Stomach (tissue), 8 donors: ENCODE measurements at regions not wholly inside any gene's neighbourhood (a gene's known extent, or its start where the extent isn't known, plus 50 kb on each side); places are given as distances from the start of the nearest gene placed in this dataset.
"Not testable (repeated sequence)": the region's sequence is repeated elsewhere in the genome, so short reads cannot be mapped to it uniquely, and the experiment has no call there.

Experiments
- DNase-seq, 2 donors: peaks; one replicate each; pipeline versions ENCODE4 v3.0.0 to v3.0.0-alpha.2; 2013 to 2019
- H3K27ac ChIP-seq, 5 donors: fragments of 200-600 bp in 4 of 5; sonication (generic) in 4 of 5; one replicate each; pipeline ENCODE4 v1.5.1; 2013 to 2019; ENCODE audit warnings: mild to moderate bottlenecking in 1 of 5, moderate library complexity in 1 of 5
- H3K27me3 ChIP-seq, 3 donors: fragments of 200-600 bp; sonication (generic); one replicate each; pipeline ENCODE4 v1.5.1; 2017 to 2019; ENCODE audit warnings: mixed run types in 1 of 3
- H3K36me3 ChIP-seq, 4 donors: fragments of 200-600 bp; sonication (generic); 1 replicate in 3 of 4; 2 replicates in 1 of 4; pipeline ENCODE4 v1.5.1; 2016 to 2019
- H3K4me1 ChIP-seq, 4 donors: fragments of 200-600 bp; sonication (generic); one replicate each; pipeline ENCODE4 v1.5.1; 2016 to 2019
- H3K4me3 ChIP-seq, 4 donors: fragments of 200-600 bp; sonication (generic) in 3 of 4; one replicate each; pipeline ENCODE4 v1.5.1; 2016 to 2019; ENCODE audit warnings: mild to moderate bottlenecking in 1 of 4
- H3K9me3 ChIP-seq, 4 donors: fragments of 200-600 bp; sonication (generic); one replicate each; pipeline ENCODE4 v1.5.1; 2016 to 2019
- CTCF ChIP-seq, 7 experiments: fragments of 450-650 bp in 4 of 7; fragments of 200-600 bp in 3 of 7; sonication (generic) in 3 of 7; IDR thresholded peaks; one replicate each; pipeline ENCODE4 v1.5.1; 2016 to 2019; ENCODE audit warnings: antibody characterized with exemption in 7 of 7, control low read depth in 2 of 7, mild to moderate bottlenecking in 1 of 7
- EP300 ChIP-seq: sonication (generic); formaldehyde crosslinking; IDR thresholded peaks from one replicate; pipeline ENCODE4 v1.6.1; 2017; ENCODE audit warnings: antibody characterized with exemption
- POLR2A ChIP-seq, 4 donors: fragments of 450-650 bp; IDR thresholded peaks; one replicate each; pipeline ENCODE4 v1.6.1; 2016; ENCODE audit warnings: antibody characterized with exemption in 4 of 4, control low read depth in 2 of 4, mild to moderate bottlenecking in 1 of 4, moderate library complexity in 1 of 4
- POLR2AphosphoS5 ChIP-seq, 3 donors: sonication (generic); formaldehyde crosslinking; IDR thresholded peaks; one replicate each; pipeline ENCODE4 v1.6.1; 2016; ENCODE audit warnings: antibody characterized with exemption in 3 of 3
- WGBS, 5 donors: extraction: QIAGEN DNeasy Blood & Tissue Kit in 3 of 5; methylation state at CpG; one replicate each; pipeline versions ENCODE4 v1.1.5 to v1.1.7; 2013 to 2018; 5-methylcytosine and 5-hydroxymethylcytosine counted together
- intact Hi-C: fragments of 100-400 bp; cut with DNase I; formaldehyde crosslinking; loops from one replicate; pipeline ENCODE4 v1.15.1; 2023; ENCODE audit warnings: low total_unique reads
- donor health status: healthy with polysubstance abuse.
- donor health status: Bipolar disorder and iron deficiency.
- donor health status: healthy.

- H3K4me1 ChIP-seq: no peaks in the 10 kb centered on the region
- H3K27ac ChIP-seq: no peak overlapping the region
- H3K4me3 ChIP-seq: no peak overlapping the region
- intact Hi-C loops: no loop called here
- 20 to 37% (median 25%) methylated on average over 5 of the region's 5 CpGs for WGBS, 5 donors
- H3K27me3 ChIP-seq: peaks cover 0 to 4% (median 3%) of the 10 kb centered on the region in 3 donors
- peaks cover 0 to 4% (median 0%) of the 10 kb centered on the region in 4 donors for H3K9me3 ChIP-seq
- no peak for DNase-seq
- no peak for TF ChIP-seq POLR2A (IDR thresholded peaks at IDR 0.05)
- TF ChIP-seq CTCF (IDR thresholded peaks at IDR 0.05): no peak
- no peak for TF ChIP-seq POLR2AphosphoS5 (IDR thresholded peaks at IDR 0.05)
- no peak for TF ChIP-seq EP300
- H3K36me3 ChIP-seq: no peaks in the 10 kb centered on the region
These were observed 124.3 kb upstream of the BCL9 start for GRCh38 chr1:147417024-147417423.

DNA sequence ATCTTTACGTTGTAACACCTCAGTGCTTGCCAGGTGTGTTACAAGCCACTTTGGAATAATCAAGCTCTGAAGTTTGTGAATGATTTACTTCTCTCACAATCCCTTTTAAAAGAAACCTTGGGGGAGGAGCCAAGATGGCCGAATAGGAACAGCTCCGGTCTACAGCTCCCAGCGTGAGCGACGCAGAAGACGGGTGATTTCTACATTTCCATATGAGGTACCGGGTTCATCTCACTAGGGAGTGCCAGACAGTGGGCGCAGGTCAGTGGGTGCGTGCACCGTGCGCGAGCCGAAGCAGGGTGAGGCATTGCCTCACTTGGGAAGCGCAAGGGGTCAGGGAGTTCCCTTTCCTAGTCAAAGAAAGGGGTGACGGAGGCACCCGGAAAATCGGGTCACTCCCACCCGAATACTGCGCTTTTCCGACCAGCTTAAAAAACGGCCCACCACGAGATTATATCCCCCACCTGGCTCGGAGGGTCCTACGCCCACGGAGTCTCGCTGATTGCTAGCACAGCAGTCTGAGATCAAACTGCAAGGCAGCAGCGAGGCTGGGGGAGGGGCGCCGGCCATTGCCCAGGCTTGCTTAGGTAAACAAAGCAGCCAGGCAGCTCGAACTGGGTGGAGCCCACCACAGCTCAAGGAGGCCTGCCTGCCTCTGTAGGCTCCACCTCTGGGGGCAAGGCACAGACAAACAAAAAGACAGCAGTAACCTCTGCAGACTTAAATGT lies 118.0 kb upstream of the BCL9 start:
- H3K36me3 ChIP-seq, H3K27ac ChIP-seq, DNase-seq: not testable (repeated sequence)

DNA sequence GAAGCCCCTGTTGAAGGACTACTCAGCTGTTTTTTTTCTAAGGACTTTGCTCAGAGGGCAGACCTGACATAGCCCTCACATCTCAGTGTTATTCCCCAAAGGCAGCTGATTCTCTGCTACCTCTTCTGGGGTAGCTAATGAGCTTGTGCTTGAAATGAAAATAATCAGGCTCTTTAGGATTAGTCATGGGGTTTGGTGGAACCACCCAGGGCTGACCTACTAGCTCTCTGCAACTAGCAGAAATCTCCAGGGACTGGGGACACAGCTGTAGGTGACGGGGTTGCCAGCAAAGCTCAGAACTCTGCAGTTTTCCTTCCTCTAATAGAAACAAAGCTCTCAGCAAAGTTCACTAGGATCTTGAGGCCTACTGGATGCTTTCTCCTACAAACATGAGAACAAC lies 106.4 kb upstream of the BCL9 start:
- no peaks in the 10 kb centered on the region for H3K4me1 ChIP-seq
- 67 to 100% (median 88%) methylated on average over 1 of the region's 1 CpG for WGBS, 5 donors

More for the DNA sequence above, 118.0 kb upstream of the BCL9 start:
- H3K4me3 ChIP-seq, H3K4me1 ChIP-seq, H3K9me3 ChIP-seq, intact Hi-C loops, H3K27me3 ChIP-seq: not testable (repeated sequence)
- WGBS, 5 donors: 66 to 88% (median 74%) methylated on average over 15 to 31 of the region's 31 CpGs

DNA sequence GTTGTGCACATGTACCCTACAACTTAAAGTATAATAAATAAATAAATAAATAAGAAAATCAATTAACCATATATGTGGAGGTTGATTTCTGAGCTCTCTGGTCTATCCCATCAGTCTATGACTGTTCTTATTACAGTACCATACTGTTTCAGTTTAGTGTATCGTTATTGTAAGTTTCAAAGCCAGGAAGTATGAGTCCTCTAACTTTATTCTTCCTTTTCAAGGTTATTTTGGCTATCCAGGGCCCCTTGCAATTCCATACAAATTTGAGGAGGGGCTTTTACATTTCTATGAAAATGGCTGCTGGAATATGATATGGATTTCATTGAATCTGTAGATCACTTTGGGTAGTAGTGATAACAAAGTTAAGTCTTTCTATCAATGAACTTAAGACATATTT lies 96.9 kb upstream of the BCL9 start:
- Histone ChIP-seq H3K36me3 (no peaks in the 10 kb centered on the region), H3K4me1 (no peaks in the 10 kb centered on the region), H3K27me3 (no peaks in the 10 kb centered on the region), H3K27ac (no peak overlapping the region), H3K4me3 (no peak overlapping the region), H3K9me3 (peaks cover 3 to 55% (median 35%) of the 10 kb centered on the region in 4 donors)
- DNase-seq: no peak
- intact Hi-C loops: no loop called here
- TF ChIP-seq EP300 (no peak), POLR2AphosphoS5 (IDR thresholded peaks at IDR 0.05) (no peak), CTCF (IDR thresholded peaks at IDR 0.05) (no peak), POLR2A (IDR thresholded peaks at IDR 0.05) (no peak)
- 83 to 100% (median 91%) methylated on average over 1 of the region's 1 CpG for WGBS, 5 donors

More for the DNA sequence above, 106.4 kb upstream of the BCL9 start:
- H3K4me3 ChIP-seq: no peak overlapping the region
- no peak for DNase-seq
- intact Hi-C loops: no loop called here
- no peak for TF ChIP-seq POLR2A (IDR thresholded peaks at IDR 0.05)
- no peak overlapping the region for H3K27ac ChIP-seq
- H3K27me3 ChIP-seq: no peaks in the 10 kb centered on the region
- H3K36me3 ChIP-seq: no peaks in the 10 kb centered on the region
- H3K9me3 ChIP-seq: no peaks in the 10 kb centered on the region

DNA sequence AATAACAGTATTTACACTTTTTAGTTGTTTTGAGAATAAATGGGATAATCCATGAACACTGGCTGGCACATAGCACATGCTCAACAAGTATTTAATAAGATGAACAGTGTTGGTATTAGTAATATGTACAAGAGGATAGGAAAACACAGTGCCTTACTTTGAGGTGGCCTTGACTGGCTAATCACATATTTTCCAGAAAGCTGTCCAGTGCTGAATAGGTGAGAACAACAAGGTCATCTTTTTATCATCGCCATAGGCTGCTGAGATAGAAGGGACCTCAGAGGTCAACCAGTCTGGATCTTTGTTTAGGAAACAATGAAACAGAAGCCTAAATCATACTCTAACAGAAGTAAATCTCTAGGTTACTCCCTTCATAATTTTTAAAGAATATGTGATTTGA lies 89.7 kb upstream of the BCL9 start:
- WGBS, 5 donors: 58 to 96% (median 78%) methylated on average over 1 of the region's 1 CpG
- H3K4me1 ChIP-seq: no peaks in the 10 kb centered on the region
- TF ChIP-seq POLR2A (IDR thresholded peaks at IDR 0.05): no peak
- no peak for TF ChIP-seq POLR2AphosphoS5 (IDR thresholded peaks at IDR 0.05)
- no peak for TF ChIP-seq CTCF (IDR thresholded peaks at IDR 0.05)
- no peak for TF ChIP-seq EP300
- DNase-seq: no peak
- H3K36me3 ChIP-seq: no peaks in the 10 kb centered on the region
- intact Hi-C loops: no loop called here
- no peak overlapping the region for H3K4me3 ChIP-seq
- no peak overlapping the region for H3K27ac ChIP-seq
- peaks cover under 1 to 16% (median 10%) of the 10 kb centered on the region in 4 donors for H3K9me3 ChIP-seq
- no peaks in the 10 kb centered on the region for H3K27me3 ChIP-seq
